AG10803 (cell line): ENCODE measurements at regions not wholly inside any gene's neighbourhood (a gene's known extent, or its start where the extent isn't known, plus 50 kb on each side); places are given as distances from the start of the nearest gene placed in this dataset.

Source experiments
- DNase-seq: peaks from one replicate; pipeline ENCODE4 v3.0.0; 2010; ENCODE audit warnings: low read depth
- H3K4me3 ChIP-seq: 2 replicates; pipeline ENCODE4 v1.5.1; 2011; ENCODE audit warnings: mild to moderate bottlenecking, low read length, control low read depth
- TF ChIP-seq, protein P1 (sequence below): conservative IDR thresholded peaks from 2 replicates; pipeline ENCODE4 v1.5.1; 2011; ENCODE audit warnings: mild to moderate bottlenecking, low read length, control low read depth, inconsistent platforms

DNA sequence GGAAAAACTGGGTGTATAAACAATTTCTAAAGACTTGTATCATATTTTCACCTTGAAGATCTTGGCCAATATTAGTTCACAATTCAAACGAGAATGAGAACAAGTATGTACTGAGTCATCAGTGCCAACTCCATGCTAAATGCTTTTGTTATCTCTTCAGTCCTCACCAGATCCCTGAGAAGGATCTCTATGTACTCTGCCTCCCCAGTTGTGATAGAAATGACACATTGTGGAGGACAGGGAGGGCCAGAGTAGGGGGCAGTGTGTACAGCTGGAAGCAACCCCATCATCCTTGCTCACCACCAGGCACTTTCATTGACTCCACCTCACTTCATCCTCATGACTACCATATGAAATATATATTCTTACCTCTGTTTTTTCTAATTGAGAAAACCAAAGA lies 353.7 kb upstream of the SOX2 start:
- no peak for DNase-seq
- TF ChIP-seq, protein P1, sequence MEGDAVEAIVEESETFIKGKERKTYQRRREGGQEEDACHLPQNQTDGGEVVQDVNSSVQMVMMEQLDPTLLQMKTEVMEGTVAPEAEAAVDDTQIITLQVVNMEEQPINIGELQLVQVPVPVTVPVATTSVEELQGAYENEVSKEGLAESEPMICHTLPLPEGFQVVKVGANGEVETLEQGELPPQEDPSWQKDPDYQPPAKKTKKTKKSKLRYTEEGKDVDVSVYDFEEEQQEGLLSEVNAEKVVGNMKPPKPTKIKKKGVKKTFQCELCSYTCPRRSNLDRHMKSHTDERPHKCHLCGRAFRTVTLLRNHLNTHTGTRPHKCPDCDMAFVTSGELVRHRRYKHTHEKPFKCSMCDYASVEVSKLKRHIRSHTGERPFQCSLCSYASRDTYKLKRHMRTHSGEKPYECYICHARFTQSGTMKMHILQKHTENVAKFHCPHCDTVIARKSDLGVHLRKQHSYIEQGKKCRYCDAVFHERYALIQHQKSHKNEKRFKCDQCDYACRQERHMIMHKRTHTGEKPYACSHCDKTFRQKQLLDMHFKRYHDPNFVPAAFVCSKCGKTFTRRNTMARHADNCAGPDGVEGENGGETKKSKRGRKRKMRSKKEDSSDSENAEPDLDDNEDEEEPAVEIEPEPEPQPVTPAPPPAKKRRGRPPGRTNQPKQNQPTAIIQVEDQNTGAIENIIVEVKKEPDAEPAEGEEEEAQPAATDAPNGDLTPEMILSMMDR, result no peak
- H3K4me3 ChIP-seq, result no peak overlapping the region

DNA sequence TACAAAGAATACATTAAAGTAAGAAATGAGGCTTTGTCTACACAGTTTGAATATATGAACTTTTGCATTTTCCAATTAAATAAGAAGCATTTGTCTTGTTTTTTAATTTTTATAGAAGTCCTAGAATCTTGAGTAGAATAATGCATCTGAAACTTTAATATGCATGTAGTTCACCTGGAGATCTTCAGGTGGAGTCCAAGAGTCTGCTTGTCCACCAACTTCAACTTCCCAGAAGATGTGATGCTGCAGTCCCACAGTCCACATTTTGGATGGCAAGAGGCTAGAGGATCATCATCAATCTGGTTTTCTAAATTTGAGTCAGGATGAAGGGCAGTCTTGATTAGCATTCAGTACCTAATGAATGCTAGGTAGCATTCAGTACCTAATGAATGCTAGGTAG lies 357.6 kb upstream of the SOX2 start:
- H3K4me3 ChIP-seq, result no peak overlapping the region
- TF ChIP-seq, protein P1, result no peak
- DNase-seq, result no peak

DNA sequence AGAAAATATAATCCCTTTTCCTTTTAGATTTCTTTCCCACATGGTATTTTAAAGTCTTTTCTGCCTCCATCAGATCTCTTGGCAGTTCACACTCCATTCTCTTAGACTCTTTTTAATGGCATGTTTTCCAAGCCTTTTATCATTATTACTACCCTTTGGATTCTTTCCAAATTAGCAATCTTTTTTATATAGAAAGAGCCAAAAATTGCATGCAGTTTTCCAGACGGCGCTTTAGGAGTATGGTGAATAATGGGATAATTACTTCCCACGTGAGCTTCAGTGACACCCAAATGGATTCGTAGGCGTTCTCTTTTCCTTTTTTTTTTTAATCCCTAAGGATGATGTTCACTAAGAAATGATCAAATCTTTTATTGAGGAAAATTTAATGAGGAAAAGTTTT lies 354.8 kb upstream of the DNAJC19 start:
- no peak for DNase-seq
- H3K4me3 ChIP-seq, result no peak overlapping the region
- TF ChIP-seq, protein P1, result no peak

DNA sequence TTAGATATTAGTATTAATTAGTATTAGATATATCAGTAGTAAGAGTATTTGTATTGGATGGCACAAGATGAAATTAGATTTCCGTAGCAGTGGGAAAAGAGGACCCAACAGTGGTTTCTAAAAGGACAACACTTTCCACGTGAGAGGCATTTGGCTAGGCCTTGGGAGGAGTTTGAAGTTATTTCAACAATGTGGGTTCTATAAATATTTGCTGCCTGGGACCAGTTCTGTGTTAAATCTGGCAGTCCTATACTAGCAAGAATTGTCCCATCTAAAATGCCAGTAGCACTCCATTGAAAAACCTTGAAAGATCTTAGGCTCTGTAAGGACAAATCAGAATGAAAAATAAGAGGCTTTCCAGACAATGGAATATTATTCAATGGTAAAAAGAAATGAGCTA lies 347.1 kb upstream of the DNAJC19 start:
- H3K4me3 ChIP-seq, result no peak overlapping the region
- TF ChIP-seq, protein P1, result no peak
- no peak for DNase-seq

DNA sequence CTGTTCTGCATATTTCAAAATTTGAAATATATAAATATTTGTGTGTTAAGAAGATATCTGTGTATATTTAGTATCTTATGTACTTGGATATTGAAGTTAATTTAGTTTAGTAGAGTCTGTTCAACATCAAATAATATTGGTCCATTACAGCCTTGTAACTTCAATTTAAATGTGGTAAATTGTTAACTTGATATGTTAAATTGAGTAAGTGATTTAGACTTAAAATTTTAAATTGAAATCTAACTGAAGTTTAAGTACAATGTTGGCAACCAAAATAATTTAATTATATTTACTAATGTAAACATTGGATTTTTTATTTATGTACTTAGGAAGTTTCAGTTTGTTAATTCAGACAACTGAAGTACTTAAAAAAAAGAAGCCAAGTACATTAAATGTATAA lies 343.9 kb upstream of the DNAJC19 start:
- H3K4me3 ChIP-seq, result no peak overlapping the region
- DNase-seq, result no peak
- TF ChIP-seq, protein P1, result no peak

DNA sequence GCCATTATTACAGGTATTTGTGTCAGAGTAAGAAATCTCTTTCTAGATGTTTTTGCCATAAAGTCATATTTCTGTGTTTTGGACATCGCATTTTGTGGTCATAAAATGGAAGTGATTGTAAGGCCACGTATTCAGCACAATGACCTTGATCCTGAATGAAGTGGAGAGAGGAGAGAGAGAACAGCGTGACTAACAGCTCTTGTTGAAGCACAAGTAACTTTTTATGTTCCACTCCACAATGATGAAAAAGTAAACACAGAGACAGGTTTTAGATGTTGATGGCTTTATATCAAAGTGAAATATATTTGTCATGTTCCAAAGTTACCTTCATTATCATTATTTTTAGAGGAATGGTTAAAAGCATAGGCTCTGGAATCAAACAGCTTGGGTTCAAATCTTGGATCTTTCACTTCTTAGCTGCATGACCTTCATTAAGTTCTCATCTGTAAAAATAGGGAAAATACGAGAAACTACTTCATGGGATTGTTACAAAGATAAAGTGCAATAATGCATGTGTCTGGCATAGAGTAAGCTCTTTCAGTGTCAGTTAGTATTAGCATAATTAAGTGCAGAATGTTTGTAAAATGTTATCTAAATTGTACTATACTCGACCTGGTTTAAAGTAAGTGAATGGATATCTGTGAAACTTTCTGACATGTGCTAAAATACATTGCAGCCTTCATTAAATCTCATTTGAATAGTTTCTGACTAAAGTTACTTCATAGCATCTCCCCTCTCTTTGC lies 341.5 kb upstream of the DNAJC19 start:
- no peak for DNase-seq

DNA sequence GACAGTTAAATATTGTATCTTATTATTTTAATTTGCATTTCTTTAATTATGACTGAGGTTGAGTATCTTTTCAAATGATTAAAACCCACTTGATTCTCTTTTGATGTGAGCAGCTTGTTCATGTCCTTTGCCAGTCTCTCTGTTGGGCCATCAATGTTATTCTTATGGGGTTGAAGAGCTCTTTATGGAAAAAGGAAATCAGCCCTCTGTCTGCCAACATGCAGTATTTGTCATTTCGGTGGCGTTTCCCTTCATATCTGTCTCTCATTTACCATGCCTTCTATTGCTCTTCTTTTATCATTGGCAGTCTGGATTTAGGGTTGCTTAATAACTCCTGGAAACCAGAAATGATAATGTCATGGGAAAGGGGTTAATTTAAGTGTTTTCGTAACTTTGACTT lies 340.7 kb upstream of the DNAJC19 start:
- no peak for DNase-seq
- TF ChIP-seq, protein P1, result no peak
- H3K4me3 ChIP-seq, result no peak overlapping the region

More for the DNA sequence above, 341.5 kb upstream of the DNAJC19 start:
- TF ChIP-seq, protein P1, result no peak
- H3K4me3 ChIP-seq, result no peak overlapping the region
